ENCODE measurements at regions not wholly inside any gene's neighbourhood (a gene's known extent, or its start where the extent isn't known, plus 50 kb on each side); places are given as distances from the start of the nearest gene placed in this dataset.
A peak's percentile ranks its signal among the peaks of the same experiment; 100 is the strongest.

- Histone ChIP-seq H3K27me3 (no peaks in the 10 kb centered on the region), H3K36me3 (no peaks in the 10 kb centered on the region), H3K4me3 (no peak overlapping the region), H3K4me1 (no peaks in the 10 kb centered on the region), H3K27ac (no peak overlapping the region), H3K9me3 (peaks cover 0 to 18% of the 10 kb centered on the region in 2 donors)
- ATAC-seq (no peak), DNase-seq (no peak)
- intact Hi-C loops (cut with DNase I), result no loop called here
- TF ChIP-seq CTCF (IDR thresholded peaks at IDR 0.05), result no peak
Measured at GRCh38 chr13:48761256-48761655, 107.5 kb downstream of the CYSLTR2 start.

GRCh38 chr13:48769107-48769704 is 115.5 kb downstream of the CYSLTR2 start:
- ATAC-seq (peak; percentile 100), DNase-seq (peak in 3 of 4 donors; percentile 69 to 82 (median 73))
- no peaks in the 10 kb centered on the region for H3K27me3 ChIP-seq
- H3K4me1 ChIP-seq, result peaks cover 0 to 3% of the 10 kb centered on the region in 2 donors
- no peak overlapping the region for H3K27ac ChIP-seq
- peaks cover 0 to 18% of the 10 kb centered on the region in 2 donors for H3K9me3 ChIP-seq
- H3K36me3 ChIP-seq, result no peaks in the 10 kb centered on the region
- intact Hi-C loops (cut with DNase I), result loop anchor here in 1 of 2 donors (5.0 kb wide), 1 partner anchor 172 kb away; no protein-coding TSS in a partner anchor
- no peak overlapping the region for H3K4me3 ChIP-seq
- TF ChIP-seq CTCF (IDR thresholded peaks at IDR 0.05), result peak; percentile 98

- no peaks in the 10 kb centered on the region for H3K36me3 ChIP-seq
- DNase-seq (no peak), ATAC-seq (no peak)
- H3K4me1 ChIP-seq, result peaks cover 0 to 3% of the 10 kb centered on the region in 2 donors
- peaks cover 0 to 6% of the 10 kb centered on the region in 2 donors for H3K9me3 ChIP-seq
- H3K27ac ChIP-seq, result no peak overlapping the region
- intact Hi-C loops (cut with DNase I), result no loop called here
- no peaks in the 10 kb centered on the region for H3K27me3 ChIP-seq
- no peak for TF ChIP-seq CTCF (IDR thresholded peaks at IDR 0.05)
- H3K4me3 ChIP-seq, result no peak overlapping the region
Measured at GRCh38 chr13:48770372-48770771, 116.6 kb downstream of the CYSLTR2 start.

- ATAC-seq (no peak), DNase-seq (no peak)
- Histone ChIP-seq H3K9me3 (no peaks in the 10 kb centered on the region), H3K27me3 (no peaks in the 10 kb centered on the region), H3K4me3 (no peak overlapping the region), H3K4me1 (peaks cover 0 to 3% of the 10 kb centered on the region in 2 donors), H3K27ac (no peak overlapping the region), H3K36me3 (no peaks in the 10 kb centered on the region)
- intact Hi-C loops (cut with DNase I), result no loop called here
- TF ChIP-seq CTCF (IDR thresholded peaks at IDR 0.05), result no peak
Measured at GRCh38 chr13:48772908-48773307, 119.2 kb downstream of the CYSLTR2 start.

GRCh38 chr13:48773531-48774275 is 120.0 kb downstream of the CYSLTR2 start:
- DNase-seq (no peak), ATAC-seq (no peak)
- H3K36me3 ChIP-seq, result no peaks in the 10 kb centered on the region
- peaks cover 0 to 3% of the 10 kb centered on the region in 2 donors for H3K4me1 ChIP-seq
- no peaks in the 10 kb centered on the region for H3K27me3 ChIP-seq
- intact Hi-C loops (cut with DNase I), result no loop called here
- H3K27ac ChIP-seq, result no peak overlapping the region
- no peak overlapping the region for H3K4me3 ChIP-seq
- no peaks in the 10 kb centered on the region for H3K9me3 ChIP-seq
- no peak for TF ChIP-seq CTCF (IDR thresholded peaks at IDR 0.05)
